Kidney tubule cell (primary cell): ENCODE measurements at regions not wholly inside any gene's neighbourhood (a gene's known extent, or its start where the extent isn't known, plus 50 kb on each side); places are given as distances from the start of the nearest gene placed in this dataset.

Source experiments
- DNase-seq: peaks from one replicate; pipeline ENCODE4 v3.0.0-alpha.2; 2018; ENCODE audit warnings: low spot score

- DNase-seq, result no peak
Observed at GRCh38 chr7:22676385-22676784, 50.6 kb upstream of the IL6 start.

GRCh38 chr7:22675917-22676343 is 51.1 kb upstream of the IL6 start:
- DNase-seq, result peak; percentile 56

GRCh38 chr7:22675421-22675820 is 51.6 kb upstream of the IL6 start:
- DNase-seq, result no peak

GRCh38 chr7:22672846-22673680 is 53.9 kb upstream of the IL6 start:
- no peak for DNase-seq

GRCh38 chr7:22671177-22671879 is 55.7 kb upstream of the IL6 start:
- DNase-seq, result no peak

- no peak for DNase-seq
Observed at GRCh38 chr7:22670422-22670815, 56.6 kb upstream of the IL6 start.

GRCh38 chr7:22669692-22670421 is 57.1 kb upstream of the IL6 start:
- no peak for DNase-seq

- peak; percentile 45 for DNase-seq
Observed at GRCh38 chr7:22668971-22669401, 58.0 kb upstream of the IL6 start.

- peak; percentile 94 for DNase-seq
Observed at GRCh38 chr7:22667562-22668239, 59.3 kb upstream of the IL6 start.

- no peak for DNase-seq
Observed at GRCh38 chr7:22667187-22667561, 59.8 kb upstream of the IL6 start.

GRCh38 chr7:22666732-22667131 is 60.3 kb upstream of the IL6 start:
- peak; percentile 85 for DNase-seq

GRCh38 chr7:22665923-22666322 is 61.1 kb upstream of the IL6 start:
- peak; percentile 51 for DNase-seq

- no peak for DNase-seq
Observed at GRCh38 chr7:22664988-22665798, 61.8 kb upstream of the IL6 start.

GRCh38 chr7:22663721-22664120 is 63.3 kb upstream of the IL6 start:
- no peak for DNase-seq

- DNase-seq, result peak; percentile 36
Observed at GRCh38 chr7:22663357-22663718, 63.7 kb upstream of the IL6 start.

GRCh38 chr7:22662556-22663356 is 64.2 kb upstream of the IL6 start:
- peak; percentile 13 for DNase-seq

GRCh38 chr7:22662036-22662435 is 65.0 kb upstream of the IL6 start:
- peak; percentile 76 for DNase-seq

GRCh38 chr7:22660732-22661131 is 66.3 kb upstream of the IL6 start:
- peak; percentile 17 for DNase-seq

- peak; percentile 73 for DNase-seq
Observed at GRCh38 chr7:22660293-22660692, 66.7 kb upstream of the IL6 start.

GRCh38 chr7:22659741-22660140 is 67.3 kb upstream of the IL6 start:
- DNase-seq, result no peak

- no peak for DNase-seq
Observed at GRCh38 chr7:22658031-22658430, 69.0 kb upstream of the IL6 start.
